Calu3 (cell line): ENCODE measurements at regions not wholly inside any gene's neighbourhood (a gene's known extent, or its start where the extent isn't known, plus 50 kb on each side); places are given as distances from the start of the nearest gene placed in this dataset.

Experiments
- BruUV-seq: library from RNA; stranded (reverse); fragments of 400-500 nt; replicated peaks from 2 replicates; lab custom pipeline; 2021; lab: Mats Ljungman, UMichigan
- CTCF ChIA-PET: fragments of 300-600 bp; sonication (Branson Sonifier 250); formaldehyde crosslinking; loops from one replicate; lab custom pipeline; 2022; ENCODE audit warnings: antibody characterized with exemption; lab: Charles Lee
- DNase-seq: peaks from one replicate; pipeline ENCODE4 v3.0.0; 2022
- H3K27ac Mint-ChIP-seq: one replicate; pipeline ENCODE4 v1.8.0; 2022; ENCODE audit warnings: mixed read lengths; ENCODE audit not compliant: unreplicated experiment
- H3K27me3 Mint-ChIP-seq: one replicate; pipeline ENCODE4 v1.8.0; 2022; ENCODE audit warnings: mixed read lengths; ENCODE audit not compliant: unreplicated experiment
- H3K36me3 Mint-ChIP-seq: one replicate; pipeline ENCODE4 v1.8.0; 2022; ENCODE audit warnings: mild to moderate bottlenecking, moderate library complexity, mixed read lengths; ENCODE audit not compliant: insufficient read depth, unreplicated experiment
- H3K4me1 Mint-ChIP-seq: one replicate; pipeline ENCODE4 v1.8.0; 2022; ENCODE audit warnings: mild to moderate bottlenecking, low read depth, mixed read lengths; ENCODE audit not compliant: unreplicated experiment
- H3K4me3 Mint-ChIP-seq: one replicate; pipeline ENCODE4 v1.8.0; 2022; ENCODE audit warnings: mild to moderate bottlenecking, low read depth, moderate library complexity, mixed read lengths; ENCODE audit not compliant: unreplicated experiment
- H3K9me3 Mint-ChIP-seq: one replicate; pipeline ENCODE4 v1.8.0; 2022; ENCODE audit warnings: low read depth, mixed read lengths; ENCODE audit not compliant: unreplicated experiment
- intact Hi-C: fragments of 100-400 bp; cut with micrococcal nuclease; formaldehyde crosslinking; loops from one replicate; pipeline ENCODE4 v1.10.0; 2022; ENCODE audit not compliant: unreplicated experiment
- TF ChIP-seq, protein P1 (sequence below): fragments of 200-600 bp; IDR thresholded peaks from one replicate; pipeline ENCODE4 v1.8.0; 2022; ENCODE audit warnings: antibody characterized with exemption; ENCODE audit not compliant: unreplicated experiment

DNA sequence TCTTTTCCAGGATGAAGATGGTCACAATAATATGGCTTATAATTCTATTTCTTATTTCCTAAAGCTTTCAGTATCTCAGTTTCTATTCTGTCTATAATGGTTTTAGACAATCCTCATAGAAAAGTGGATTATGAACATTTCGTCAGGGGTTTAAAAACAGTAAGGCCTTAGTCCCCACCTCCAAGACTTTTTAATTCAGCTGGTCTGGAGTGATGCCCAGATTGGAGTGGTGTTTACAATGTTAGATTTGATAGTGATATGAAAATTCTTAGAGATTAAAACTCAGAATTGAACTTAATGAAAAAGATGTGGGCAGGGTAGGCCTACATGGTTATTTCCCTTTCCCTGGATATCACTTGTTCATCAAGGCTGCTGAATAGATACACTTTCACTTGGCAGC lies 1238.3 kb downstream of the SORCS3 start:
- BruUV-seq: no TSS peak
- CTCF ChIA-PET: no interaction called here

GRCh38 chr10:105875050-105875449 lies 1234.0 kb downstream of the SORCS3 start:
- TF ChIP-seq, protein P1, sequence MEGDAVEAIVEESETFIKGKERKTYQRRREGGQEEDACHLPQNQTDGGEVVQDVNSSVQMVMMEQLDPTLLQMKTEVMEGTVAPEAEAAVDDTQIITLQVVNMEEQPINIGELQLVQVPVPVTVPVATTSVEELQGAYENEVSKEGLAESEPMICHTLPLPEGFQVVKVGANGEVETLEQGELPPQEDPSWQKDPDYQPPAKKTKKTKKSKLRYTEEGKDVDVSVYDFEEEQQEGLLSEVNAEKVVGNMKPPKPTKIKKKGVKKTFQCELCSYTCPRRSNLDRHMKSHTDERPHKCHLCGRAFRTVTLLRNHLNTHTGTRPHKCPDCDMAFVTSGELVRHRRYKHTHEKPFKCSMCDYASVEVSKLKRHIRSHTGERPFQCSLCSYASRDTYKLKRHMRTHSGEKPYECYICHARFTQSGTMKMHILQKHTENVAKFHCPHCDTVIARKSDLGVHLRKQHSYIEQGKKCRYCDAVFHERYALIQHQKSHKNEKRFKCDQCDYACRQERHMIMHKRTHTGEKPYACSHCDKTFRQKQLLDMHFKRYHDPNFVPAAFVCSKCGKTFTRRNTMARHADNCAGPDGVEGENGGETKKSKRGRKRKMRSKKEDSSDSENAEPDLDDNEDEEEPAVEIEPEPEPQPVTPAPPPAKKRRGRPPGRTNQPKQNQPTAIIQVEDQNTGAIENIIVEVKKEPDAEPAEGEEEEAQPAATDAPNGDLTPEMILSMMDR: no peak
- peaks cover 3% of the 10 kb centered on the region for H3K9me3 Mint-ChIP-seq
- no peaks in the 10 kb centered on the region for H3K36me3 Mint-ChIP-seq
- CTCF ChIA-PET: no interaction called here
- H3K27ac Mint-ChIP-seq: no peak overlapping the region
- H3K4me1 Mint-ChIP-seq: no peaks in the 10 kb centered on the region
- no TSS peak for BruUV-seq
- DNase-seq: no peak
- H3K4me3 Mint-ChIP-seq: no peak overlapping the region
- no peaks in the 10 kb centered on the region for H3K27me3 Mint-ChIP-seq
- intact Hi-C loops: no loop called here

More for the DNA sequence above, 1238.3 kb downstream of the SORCS3 start:
- no peaks in the 10 kb centered on the region for H3K27me3 Mint-ChIP-seq
- no peak for DNase-seq
- H3K36me3 Mint-ChIP-seq: no peaks in the 10 kb centered on the region
- no peak overlapping the region for H3K4me3 Mint-ChIP-seq
- peaks cover under 1% of the 10 kb centered on the region for H3K9me3 Mint-ChIP-seq
- intact Hi-C loops: no loop called here
- no peaks in the 10 kb centered on the region for H3K4me1 Mint-ChIP-seq
- H3K27ac Mint-ChIP-seq: no peak overlapping the region
- TF ChIP-seq, protein P1: no peak

DNA sequence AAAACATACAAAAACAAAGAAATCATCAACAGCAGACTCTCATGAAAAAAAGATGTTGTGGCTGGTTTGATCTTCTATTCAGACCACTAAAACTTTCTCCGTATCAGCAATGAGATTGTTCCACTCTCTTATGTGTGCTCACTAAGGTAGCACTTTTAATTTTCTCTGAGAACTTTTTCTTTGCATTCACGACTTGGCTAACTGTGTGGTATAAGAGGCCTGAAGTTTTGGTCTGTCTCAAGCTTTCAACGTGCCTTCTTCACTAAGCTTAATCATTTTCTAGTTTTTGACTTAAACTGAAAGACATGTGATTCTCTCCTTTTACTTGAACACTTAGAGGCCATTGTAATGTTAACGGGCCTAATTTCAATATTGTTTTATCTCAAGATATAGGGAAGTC lies 1231.6 kb downstream of the SORCS3 start:
- TF ChIP-seq, protein P1: no peak
- CTCF ChIA-PET: no interaction called here
- H3K36me3 Mint-ChIP-seq: no peaks in the 10 kb centered on the region
- H3K27me3 Mint-ChIP-seq: no peaks in the 10 kb centered on the region
- DNase-seq: no peak
- BruUV-seq: no TSS peak
- intact Hi-C loops: no loop called here
- H3K9me3 Mint-ChIP-seq: peaks cover 3% of the 10 kb centered on the region
- no peak overlapping the region for H3K4me3 Mint-ChIP-seq
- no peak overlapping the region for H3K27ac Mint-ChIP-seq
- H3K4me1 Mint-ChIP-seq: no peaks in the 10 kb centered on the region

DNA sequence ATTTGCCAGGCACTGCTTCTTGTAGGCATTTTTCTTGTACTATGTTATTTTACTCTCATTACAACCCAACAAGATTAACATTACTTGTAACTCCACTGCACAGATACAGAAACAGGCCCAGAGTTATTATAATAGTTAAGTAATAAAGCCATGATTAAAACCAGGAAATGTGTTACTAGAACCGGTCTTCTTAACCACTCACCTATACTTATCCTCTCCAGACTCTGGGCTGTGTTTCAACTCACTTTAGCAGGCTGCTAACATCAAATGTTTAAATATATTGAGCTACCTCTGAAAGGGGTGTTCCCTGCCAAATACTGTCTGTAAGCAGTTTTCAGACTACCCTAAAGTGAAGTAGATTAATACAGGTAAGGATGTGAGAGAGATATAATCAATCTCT lies 1227.8 kb downstream of the SORCS3 start:
- no peak for DNase-seq
- Mint-ChIP-seq H3K4me1 (no peaks in the 10 kb centered on the region), H3K4me3 (no peak overlapping the region), H3K27ac (no peak overlapping the region), H3K36me3 (no peaks in the 10 kb centered on the region), H3K9me3 (peaks cover 3% of the 10 kb centered on the region), H3K27me3 (no peaks in the 10 kb centered on the region)
- TF ChIP-seq, protein P1: no peak
- intact Hi-C loops: no loop called here
- CTCF ChIA-PET: no interaction called here
- BruUV-seq: no TSS peak
